HCEC 1CT (cell line): ENCODE measurements at regions not wholly inside any gene's neighbourhood (a gene's known extent, or its start where the extent isn't known, plus 50 kb on each side); places are given as distances from the start of the nearest gene placed in this dataset.

Experiments used
- DNase-seq: peaks from one replicate; pipeline ENCODE4 v3.0.0-alpha.2; 2017

DNA sequence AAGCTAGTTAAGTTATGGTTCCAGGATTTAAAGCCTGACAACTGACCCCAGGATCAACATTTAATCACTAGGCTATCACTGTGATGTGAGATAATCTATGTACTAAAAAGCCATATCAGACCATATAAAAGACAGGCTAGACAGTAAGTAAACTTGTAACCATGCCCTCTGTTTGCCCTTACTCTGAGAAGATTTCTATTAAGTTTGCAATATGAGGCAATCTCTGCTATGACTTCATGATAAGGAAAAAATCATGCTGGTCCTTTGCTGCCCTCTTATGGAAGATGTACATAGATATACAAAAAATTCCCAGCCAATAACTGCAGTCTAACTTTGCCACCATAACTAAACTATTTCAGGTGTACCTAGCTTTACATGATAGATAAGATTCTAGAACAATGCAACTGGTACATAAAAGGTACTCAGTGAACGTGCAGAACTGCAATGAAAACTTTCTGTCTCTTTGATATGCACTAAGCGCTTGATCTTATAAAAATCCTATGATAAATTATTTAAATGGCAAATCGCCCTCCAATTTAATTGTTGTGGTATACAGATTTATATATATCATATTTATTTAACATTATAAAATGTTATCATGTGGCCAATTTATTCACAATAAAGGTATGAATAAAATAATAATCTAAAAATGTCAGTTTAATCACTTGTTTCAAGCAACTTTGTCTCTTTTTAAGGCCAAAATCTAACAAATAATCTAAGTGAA lies 70.5 kb downstream of the FAM217A start:
- peak; percentile 81 for DNase-seq

- no peak for DNase-seq
Observed at GRCh38 chr6:4009486-4009885, 69.5 kb downstream of the FAM217A start.

- DNase-seq, result no peak
Observed at GRCh38 chr6:4010048-4010447, 68.9 kb downstream of the FAM217A start.

- DNase-seq, result no peak
Observed at GRCh38 chr6:4010689-4011090, 68.2 kb downstream of the FAM217A start.

GRCh38 chr6:4012826-4013225 lies 66.1 kb downstream of the FAM217A start:
- DNase-seq, result no peak

DNA sequence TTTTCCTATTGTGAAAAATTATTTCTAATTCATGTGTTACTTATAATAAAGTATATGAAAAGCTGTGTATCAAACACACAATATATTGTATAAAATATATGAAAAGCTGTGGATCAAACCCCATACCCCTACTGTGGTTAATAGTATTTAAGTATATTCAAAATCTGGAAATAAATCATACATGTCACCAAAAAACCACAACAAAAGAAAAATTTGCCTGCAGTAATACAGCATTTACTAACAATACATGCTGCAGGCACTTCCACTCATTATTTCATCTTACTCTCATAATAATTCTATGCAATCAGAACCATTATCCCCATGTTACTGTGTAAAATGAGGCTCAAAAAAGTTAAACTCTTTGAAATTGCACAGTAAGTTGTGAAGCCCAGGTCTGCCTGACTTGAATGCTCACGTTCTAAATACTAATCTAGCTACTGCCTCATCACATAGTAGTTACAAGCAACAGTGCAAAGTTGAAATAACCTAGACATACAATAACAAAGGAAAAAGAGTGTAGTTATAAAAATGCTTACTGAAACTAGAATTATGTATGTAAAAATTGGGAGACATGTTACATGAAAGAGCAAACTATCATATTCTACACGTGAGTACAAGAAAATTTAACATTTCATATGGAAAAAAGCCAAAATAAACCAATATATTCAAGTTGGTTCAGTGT lies 61.7 kb downstream of the FAM217A start:
- no peak for DNase-seq

- DNase-seq, result peak; percentile 50
Observed at GRCh38 chr6:4017834-4018170, 61.1 kb downstream of the FAM217A start.

GRCh38 chr6:4018171-4018923 lies 60.6 kb downstream of the FAM217A start:
- DNase-seq, result peak; percentile 95
